ENCODE measurements at regions not wholly inside any gene's neighbourhood (a gene's known extent, or its start where the extent isn't known, plus 50 kb on each side); places are given as distances from the start of the nearest gene placed in this dataset.
A peak's percentile ranks its signal among the peaks of the same experiment; 100 is the strongest.

- Histone ChIP-seq H3K27ac (ENCODE audit: low read depth, low read length) (no peak overlapping the region), H3K4me3 (ENCODE audit: low read depth, low read length) (no peak overlapping the region), H3K9me3 (ENCODE audit: control insufficient read depth, insufficient read depth, low read length) (no peaks in the 10 kb centered on the region), H3K27me3 (ENCODE audit: control insufficient read depth, insufficient read depth, low read length) (no peaks in the 10 kb centered on the region)
- TF ChIP-seq CTCF (IDR thresholded peaks at IDR 0.05; ENCODE audit: low read depth, low read length), result no peak
- ChIA-PET POLR2A (no interaction called here), CTCF (interaction anchor here (0.7 to 3.6 kb wide), 3 partner anchors 16 to 582 kb away, joined by 3 to 38 read pairs (median 6); no protein-coding TSS in a partner anchor)
- DNase-seq (ENCODE audit: low read depth, low spot score), result no peak
These were observed 494.0 kb upstream of the TGFBR2 start for GRCh38 chr3:30112411-30112810.

- H3K9me3 ChIP-seq (ENCODE audit: control insufficient read depth, insufficient read depth, low read length), result no peaks in the 10 kb centered on the region
- CTCF ChIA-PET, result interaction anchor here (0.6 to 3.6 kb wide), 6 partner anchors 10 to 585 kb away, joined by 3 to 38 read pairs (median 6); no protein-coding TSS in a partner anchor
- TF ChIP-seq CTCF (IDR thresholded peaks at IDR 0.05; ENCODE audit: low read depth, low read length), result peak; percentile 68
- H3K27me3 ChIP-seq (ENCODE audit: control insufficient read depth, insufficient read depth, low read length), result no peaks in the 10 kb centered on the region
- peak; percentile 23 for DNase-seq (ENCODE audit: low read depth, low spot score)
- H3K4me3 ChIP-seq (ENCODE audit: low read depth, low read length), result no peak overlapping the region
- no peak overlapping the region for H3K27ac ChIP-seq (ENCODE audit: low read depth, low read length)
- POLR2A ChIA-PET, result no interaction called here
These were observed 493.4 kb upstream of the TGFBR2 start for GRCh38 chr3:30112902-30113484.

GRCh38 chr3:30113906-30114305 is 492.5 kb upstream of the TGFBR2 start:
- Histone ChIP-seq H3K9me3 (ENCODE audit: control insufficient read depth, insufficient read depth, low read length) (no peaks in the 10 kb centered on the region), H3K27ac (ENCODE audit: low read depth, low read length) (no peak overlapping the region), H3K4me3 (ENCODE audit: low read depth, low read length) (no peak overlapping the region), H3K27me3 (ENCODE audit: control insufficient read depth, insufficient read depth, low read length) (no peaks in the 10 kb centered on the region)
- CTCF ChIA-PET, result interaction anchor here (0.6 to 3.6 kb wide), 11 partner anchors 11 to 734 kb away, joined by 3 to 38 read pairs (median 4); no protein-coding TSS in a partner anchor
- no peak for TF ChIP-seq CTCF (IDR thresholded peaks at IDR 0.05; ENCODE audit: low read depth, low read length)
- POLR2A ChIA-PET, result no interaction called here
- no peak for DNase-seq (ENCODE audit: low read depth, low spot score)

- no peaks in the 10 kb centered on the region for H3K27me3 ChIP-seq (ENCODE audit: control insufficient read depth, insufficient read depth, low read length)
- POLR2A ChIA-PET, result no interaction called here
- TF ChIP-seq CTCF (IDR thresholded peaks at IDR 0.05; ENCODE audit: low read depth, low read length), result no peak
- CTCF ChIA-PET, result interaction anchor here (0.5 to 1.7 kb wide), 6 partner anchors 16 to 898 kb away, joined by 3 to 4 read pairs (median 3); no protein-coding TSS in a partner anchor
- H3K9me3 ChIP-seq (ENCODE audit: control insufficient read depth, insufficient read depth, low read length), result no peaks in the 10 kb centered on the region
- no peak overlapping the region for H3K27ac ChIP-seq (ENCODE audit: low read depth, low read length)
- DNase-seq (ENCODE audit: low read depth, low spot score), result no peak
- H3K4me3 ChIP-seq (ENCODE audit: low read depth, low read length), result no peak overlapping the region
These were observed 491.5 kb upstream of the TGFBR2 start for GRCh38 chr3:30114918-30115317.

- ChIA-PET POLR2A (no interaction called here), CTCF (no interaction called here)
- Histone ChIP-seq H3K9me3 (ENCODE audit: control insufficient read depth, insufficient read depth, low read length) (no peaks in the 10 kb centered on the region), H3K27ac (ENCODE audit: low read depth, low read length) (no peak overlapping the region), H3K27me3 (ENCODE audit: control insufficient read depth, insufficient read depth, low read length) (no peaks in the 10 kb centered on the region), H3K4me3 (ENCODE audit: low read depth, low read length) (no peak overlapping the region)
- TF ChIP-seq CTCF (IDR thresholded peaks at IDR 0.05; ENCODE audit: low read depth, low read length), result no peak
- DNase-seq (ENCODE audit: low read depth, low spot score), result no peak
These were observed 484.0 kb upstream of the TGFBR2 start for GRCh38 chr3:30122359-30122758.

All from AG04450 (cell line).